ENCODE measurements at regions not wholly inside any gene's neighbourhood (a gene's known extent, or its start where the extent isn't known, plus 50 kb on each side); places are given as distances from the start of the nearest gene placed in this dataset.
"Not testable (repeated sequence)": the region's sequence is repeated elsewhere in the genome, so short reads cannot be mapped to it uniquely, and the experiment has no call there.

GRCh38 chr19:30066781-30067759 lies 125.0 kb downstream of the URI1 start:
- H3K4me3 ChIP-seq (ENCODE audit: low read depth, low read length): no peak overlapping the region
- ChIA-PET POLR2A (no interaction called here), CTCF (no interaction called here)
- DNase-seq (ENCODE audit: low read depth, low spot score): no peak
- TF ChIP-seq CTCF (IDR thresholded peaks at IDR 0.05; ENCODE audit: insufficient read depth, low read length, missing control alignments): no peak

- H3K4me3 ChIP-seq (ENCODE audit: low read depth, low read length); DNase-seq (ENCODE audit: low read depth, low spot score); CTCF ChIA-PET; POLR2A ChIA-PET: not testable (repeated sequence)
Observed at GRCh38 chr19:30067956-30068506, 126.0 kb downstream of the URI1 start.

- CTCF ChIA-PET: no interaction called here
- no peak overlapping the region for H3K4me3 ChIP-seq (ENCODE audit: low read depth, low read length)
- TF ChIP-seq CTCF (IDR thresholded peaks at IDR 0.05; ENCODE audit: insufficient read depth, low read length, missing control alignments): no peak
- POLR2A ChIA-PET: no interaction called here
- DNase-seq (ENCODE audit: low read depth, low spot score): no peak
Observed at GRCh38 chr19:30068528-30069395, 126.7 kb downstream of the URI1 start.

DNA sequence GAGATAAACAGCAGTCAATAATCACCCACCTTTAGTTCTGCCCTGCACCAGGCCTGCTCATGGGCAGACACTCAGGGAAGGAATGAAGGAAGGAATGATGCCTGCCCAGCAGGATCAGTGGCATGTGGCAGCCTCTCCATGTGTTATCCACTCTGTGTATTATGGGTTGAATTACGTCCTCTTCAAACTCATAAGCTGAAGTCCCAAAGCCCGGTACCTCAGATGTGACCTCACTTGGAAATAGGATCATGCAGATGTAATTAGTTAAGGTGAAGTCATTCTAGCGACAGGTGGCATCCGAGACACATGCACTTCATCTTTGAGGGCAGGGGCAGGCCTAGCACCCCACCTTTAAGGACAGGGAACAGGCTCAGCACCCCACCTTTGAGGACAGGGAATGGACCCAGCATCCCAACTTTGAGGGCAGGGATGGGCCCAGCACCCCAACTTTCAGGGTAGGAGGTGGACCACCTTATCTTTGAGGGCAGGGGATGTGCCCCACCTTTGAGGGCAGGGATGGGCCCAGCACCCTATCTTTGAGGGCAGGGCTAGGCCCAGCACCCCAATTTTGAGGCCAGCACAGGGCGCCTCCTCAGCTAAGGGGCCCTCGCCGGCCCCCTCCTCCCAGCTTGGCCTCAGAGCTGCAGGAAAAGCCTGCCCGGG lies 127.6 kb downstream of the URI1 start:
- no peak for DNase-seq (ENCODE audit: low read depth, low spot score)
- TF ChIP-seq CTCF (IDR thresholded peaks at IDR 0.05; ENCODE audit: insufficient read depth, low read length, missing control alignments): no peak
- H3K4me3 ChIP-seq (ENCODE audit: low read depth, low read length): no peak overlapping the region
- POLR2A ChIA-PET: no interaction called here
- CTCF ChIA-PET: no interaction called here

GRCh38 chr19:30070198-30070967 lies 128.3 kb downstream of the URI1 start:
- POLR2A ChIA-PET: no interaction called here
- H3K4me3 ChIP-seq (ENCODE audit: low read depth, low read length): no peak overlapping the region
- TF ChIP-seq CTCF (IDR thresholded peaks at IDR 0.05; ENCODE audit: insufficient read depth, low read length, missing control alignments): no peak
- no peak for DNase-seq (ENCODE audit: low read depth, low spot score)
- CTCF ChIA-PET: no interaction called here
